ENCODE measurements at regions not wholly inside any gene's neighbourhood (a gene's known extent, or its start where the extent isn't known, plus 50 kb on each side); places are given as distances from the start of the nearest gene placed in this dataset.

- intact Hi-C loops (cut with DNase I; ENCODE audit: low total_unique reads), result loop anchor here (1.0 to 5.0 kb wide), 2 partner anchors 231 to 794 kb away; no protein-coding TSS in a partner anchor
- TF ChIP-seq POLR2A (IDR thresholded peaks at IDR 0.05), result no peak
- peak; percentile 53 to 80 (median 60) for TF ChIP-seq CTCF (IDR thresholded peaks at IDR 0.05 in 4 of 5, conservative IDR thresholded peaks at IDR 0.05 in 1 of 5)
- H3K9me3 ChIP-seq, result no peaks in the 10 kb centered on the region
- DNase-seq (peak; percentile 29 to 46), ATAC-seq (peak; percentile 66 to 69)
- H3K36me3 ChIP-seq, result no peaks in the 10 kb centered on the region
- H3K27ac ChIP-seq, result no peak overlapping the region
- no peaks in the 10 kb centered on the region for H3K27me3 ChIP-seq
- H3K4me1 ChIP-seq, result no peaks in the 10 kb centered on the region
- no peak overlapping the region for H3K4me3 ChIP-seq
- in situ Hi-C loops (cut with MboI; ENCODE audit: low sequenced_read_pairs in 4 of 4), result loop anchor here in 3 of 4 donors (10.0 to 25.0 kb wide), 3 partner anchors 227 to 794 kb away; no protein-coding TSS in a partner anchor
Observed at GRCh38 chr6:99868074-99868702, 125.8 kb downstream of the MCHR2 start.
